ENCODE measurements at regions not wholly inside any gene's neighbourhood (a gene's known extent, or its start where the extent isn't known, plus 50 kb on each side); places are given as distances from the start of the nearest gene placed in this dataset.

GRCh38 chr2:41709702-41710599 lies 337.9 kb upstream of the PKDCC start:
- Histone ChIP-seq H3K4me3 (ENCODE audit: low read length in 2 of 2) (no peak overlapping the region), H3K27ac (ENCODE audit: low read depth, low read length) (no peak overlapping the region), H3K4me1 (ENCODE audit: insufficient read depth, low read length) (peaks cover under 1% of the 10 kb centered on the region), H3K9me3 (ENCODE audit: control insufficient read depth in 1 of 2, low read length in 2 of 2) (no peaks in the 10 kb centered on the region), H3K36me3 (ENCODE audit: insufficient read depth, low read length) (no peaks in the 10 kb centered on the region), H3K27me3 (ENCODE audit: insufficient read depth, low read length) (no peaks in the 10 kb centered on the region)
- Mint-ChIP-seq H3K4me1 (peaks cover 0 to 1% (median 0%) of the 10 kb centered on the region in 4 donors), H3K27ac (no peak overlapping the region), H3K27me3 (peaks cover 4% of the 10 kb centered on the region in 2 donors), H3K36me3 (no peaks in the 10 kb centered on the region), H3K4me3 (no peak overlapping the region), H3K9me3 (no peaks in the 10 kb centered on the region)
- ChIA-PET POLR2A (ENCODE audit: partially characterized antibody) (no interaction called here), CTCF (ENCODE audit: partially characterized antibody) (interaction anchor here (0.9 kb wide), 1 partner anchor 10 kb away, joined by 3 read pairs; no protein-coding TSS in a partner anchor)
- intact Hi-C loops (cut with micrococcal nuclease): no loop called here
- DNase-seq: no peak

GRCh38 chr2:41710944-41711343 lies 336.9 kb upstream of the PKDCC start:
- H3K36me3 Mint-ChIP-seq: no peaks in the 10 kb centered on the region
- no peak overlapping the region for H3K27ac Mint-ChIP-seq
- Histone ChIP-seq H3K27ac (ENCODE audit: low read depth, low read length) (no peak overlapping the region), H3K9me3 (ENCODE audit: control insufficient read depth in 1 of 2, low read length in 2 of 2) (no peaks in the 10 kb centered on the region), H3K36me3 (ENCODE audit: insufficient read depth, low read length) (no peaks in the 10 kb centered on the region), H3K27me3 (ENCODE audit: insufficient read depth, low read length) (no peaks in the 10 kb centered on the region), H3K4me1 (ENCODE audit: insufficient read depth, low read length) (peaks cover 6% of the 10 kb centered on the region), H3K4me3 (ENCODE audit: low read length in 2 of 2) (no peak overlapping the region)
- CTCF ChIA-PET (ENCODE audit: partially characterized antibody): interaction anchor here (1.5 kb wide), 1 partner anchor 11 kb away, joined by 4 read pairs; no protein-coding TSS in a partner anchor
- no peak for DNase-seq
- intact Hi-C loops (cut with micrococcal nuclease): no loop called here
- POLR2A ChIA-PET (ENCODE audit: partially characterized antibody): interaction anchor here (0.6 kb wide), 1 partner anchor 14 kb away, joined by 3 read pairs; no protein-coding TSS in a partner anchor
- peaks cover 4 to 5% (median 5%) of the 10 kb centered on the region in 4 donors for H3K4me1 Mint-ChIP-seq
- H3K27me3 Mint-ChIP-seq: peaks cover 4% of the 10 kb centered on the region in 2 donors
- H3K9me3 Mint-ChIP-seq: no peaks in the 10 kb centered on the region
- H3K4me3 Mint-ChIP-seq: no peak overlapping the region

- DNase-seq: no peak
- Mint-ChIP-seq H3K27ac (no peak overlapping the region), H3K27me3 (peaks cover 4% of the 10 kb centered on the region in 2 donors), H3K36me3 (no peaks in the 10 kb centered on the region), H3K9me3 (no peaks in the 10 kb centered on the region), H3K4me1 (peaks cover 5 to 7% (median 6%) of the 10 kb centered on the region in 4 donors), H3K4me3 (no peak overlapping the region)
- H3K4me3 ChIP-seq (ENCODE audit: low read length in 2 of 2): no peak overlapping the region
- H3K27ac ChIP-seq (ENCODE audit: low read depth, low read length): no peak overlapping the region
- peaks cover 7% of the 10 kb centered on the region for H3K4me1 ChIP-seq (ENCODE audit: insufficient read depth, low read length)
- intact Hi-C loops (cut with micrococcal nuclease): no loop called here
- ChIA-PET POLR2A (ENCODE audit: partially characterized antibody) (no interaction called here), CTCF (ENCODE audit: partially characterized antibody) (interaction anchor here (1.5 kb wide), 1 partner anchor 12 kb away, joined by 4 read pairs; no protein-coding TSS in a partner anchor)
- H3K27me3 ChIP-seq (ENCODE audit: insufficient read depth, low read length): no peaks in the 10 kb centered on the region
- H3K36me3 ChIP-seq (ENCODE audit: insufficient read depth, low read length): no peaks in the 10 kb centered on the region
- no peaks in the 10 kb centered on the region for H3K9me3 ChIP-seq (ENCODE audit: control insufficient read depth in 1 of 2, low read length in 2 of 2)
Observed at GRCh38 chr2:41711736-41712135, 336.1 kb upstream of the PKDCC start.

- H3K27ac ChIP-seq (ENCODE audit: low read depth, low read length): no peak overlapping the region
- no peaks in the 10 kb centered on the region for H3K27me3 ChIP-seq (ENCODE audit: insufficient read depth, low read length)
- no peaks in the 10 kb centered on the region for H3K36me3 ChIP-seq (ENCODE audit: insufficient read depth, low read length)
- Mint-ChIP-seq H3K27ac (peak overlapping the region in 4 of 7 donors; percentile 38 to 94 (median 73)), H3K27me3 (no peaks in the 10 kb centered on the region), H3K4me1 (peaks cover 6 to 13% (median 9%) of the 10 kb centered on the region in 4 donors), H3K36me3 (no peaks in the 10 kb centered on the region), H3K9me3 (no peaks in the 10 kb centered on the region), H3K4me3 (no peak overlapping the region)
- DNase-seq: no peak
- no peak overlapping the region for H3K4me3 ChIP-seq (ENCODE audit: low read length in 2 of 2)
- CTCF ChIA-PET (ENCODE audit: partially characterized antibody): no interaction called here
- POLR2A ChIA-PET (ENCODE audit: partially characterized antibody): no interaction called here
- peaks cover 14% of the 10 kb centered on the region for H3K4me1 ChIP-seq (ENCODE audit: insufficient read depth, low read length)
- intact Hi-C loops (cut with micrococcal nuclease): no loop called here
- no peaks in the 10 kb centered on the region for H3K9me3 ChIP-seq (ENCODE audit: control insufficient read depth in 1 of 2, low read length in 2 of 2)
Observed at GRCh38 chr2:41716497-41716896, 331.3 kb upstream of the PKDCC start.

- Mint-ChIP-seq H3K9me3 (no peaks in the 10 kb centered on the region), H3K27ac (no peak overlapping the region), H3K4me3 (no peak overlapping the region), H3K36me3 (no peaks in the 10 kb centered on the region), H3K4me1 (peaks cover 6 to 13% (median 9%) of the 10 kb centered on the region in 4 donors), H3K27me3 (no peaks in the 10 kb centered on the region)
- intact Hi-C loops (cut with micrococcal nuclease): no loop called here
- CTCF ChIA-PET (ENCODE audit: partially characterized antibody): no interaction called here
- Histone ChIP-seq H3K27me3 (ENCODE audit: insufficient read depth, low read length) (no peaks in the 10 kb centered on the region), H3K9me3 (ENCODE audit: control insufficient read depth in 1 of 2, low read length in 2 of 2) (no peaks in the 10 kb centered on the region), H3K4me1 (ENCODE audit: insufficient read depth, low read length) (peaks cover 14% of the 10 kb centered on the region), H3K4me3 (ENCODE audit: low read length in 2 of 2) (no peak overlapping the region), H3K36me3 (ENCODE audit: insufficient read depth, low read length) (no peaks in the 10 kb centered on the region), H3K27ac (ENCODE audit: low read depth, low read length) (no peak overlapping the region)
- DNase-seq: no peak
- POLR2A ChIA-PET (ENCODE audit: partially characterized antibody): no interaction called here
Observed at GRCh38 chr2:41717839-41718238, 330.0 kb upstream of the PKDCC start.

GRCh38 chr2:41718705-41719104 lies 329.1 kb upstream of the PKDCC start:
- Mint-ChIP-seq H3K27me3 (no peaks in the 10 kb centered on the region), H3K36me3 (no peaks in the 10 kb centered on the region), H3K9me3 (no peaks in the 10 kb centered on the region), H3K27ac (no peak overlapping the region), H3K4me1 (peaks cover 6 to 13% (median 9%) of the 10 kb centered on the region in 4 donors), H3K4me3 (no peak overlapping the region)
- intact Hi-C loops (cut with micrococcal nuclease): no loop called here
- CTCF ChIA-PET (ENCODE audit: partially characterized antibody): no interaction called here
- H3K4me1 ChIP-seq (ENCODE audit: insufficient read depth, low read length): peaks cover 14% of the 10 kb centered on the region
- H3K36me3 ChIP-seq (ENCODE audit: insufficient read depth, low read length): no peaks in the 10 kb centered on the region
- H3K4me3 ChIP-seq (ENCODE audit: low read length in 2 of 2): no peak overlapping the region
- no peaks in the 10 kb centered on the region for H3K27me3 ChIP-seq (ENCODE audit: insufficient read depth, low read length)
- DNase-seq: no peak
- no peaks in the 10 kb centered on the region for H3K9me3 ChIP-seq (ENCODE audit: control insufficient read depth in 1 of 2, low read length in 2 of 2)
- no peak overlapping the region for H3K27ac ChIP-seq (ENCODE audit: low read depth, low read length)
- POLR2A ChIA-PET (ENCODE audit: partially characterized antibody): no interaction called here

- peaks cover 6 to 13% (median 9%) of the 10 kb centered on the region in 4 donors for H3K4me1 Mint-ChIP-seq
- peak overlapping the region in 1 of 8 donors; percentile 1 for H3K4me3 Mint-ChIP-seq
- peaks cover 14% of the 10 kb centered on the region for H3K4me1 ChIP-seq (ENCODE audit: insufficient read depth, low read length)
- H3K27me3 Mint-ChIP-seq: no peaks in the 10 kb centered on the region
- H3K27me3 ChIP-seq (ENCODE audit: insufficient read depth, low read length): no peaks in the 10 kb centered on the region
- CTCF ChIA-PET (ENCODE audit: partially characterized antibody): no interaction called here
- no peaks in the 10 kb centered on the region for H3K9me3 ChIP-seq (ENCODE audit: control insufficient read depth in 1 of 2, low read length in 2 of 2)
- H3K36me3 Mint-ChIP-seq: no peaks in the 10 kb centered on the region
- intact Hi-C loops (cut with micrococcal nuclease): no loop called here
- H3K9me3 Mint-ChIP-seq: no peaks in the 10 kb centered on the region
- no peak overlapping the region for H3K4me3 ChIP-seq (ENCODE audit: low read length in 2 of 2)
- DNase-seq: no peak
- POLR2A ChIA-PET (ENCODE audit: partially characterized antibody): no interaction called here
- H3K36me3 ChIP-seq (ENCODE audit: insufficient read depth, low read length): no peaks in the 10 kb centered on the region
- H3K27ac Mint-ChIP-seq: no peak overlapping the region
- H3K27ac ChIP-seq (ENCODE audit: low read depth, low read length): no peak overlapping the region
Observed at GRCh38 chr2:41719756-41720155, 328.1 kb upstream of the PKDCC start.

Measured in CD4-positive, alpha-beta memory T cell (primary cell).